ENCODE measurements at regions not wholly inside any gene's neighbourhood (a gene's known extent, or its start where the extent isn't known, plus 50 kb on each side); places are given as distances from the start of the nearest gene placed in this dataset.
"Not testable (repeated sequence)": the region's sequence is repeated elsewhere in the genome, so short reads cannot be mapped to it uniquely, and the experiment has no call there.

GRCh38 chr9:66837242-66837937, 63.1 kb upstream of the ZNF658 start:
- not testable (repeated sequence) for DNase-seq

Measured in eye (tissue), 1 donor.